ENCODE measurements at regions not wholly inside any gene's neighbourhood (a gene's known extent, or its start where the extent isn't known, plus 50 kb on each side); places are given as distances from the start of the nearest gene placed in this dataset.

DNA sequence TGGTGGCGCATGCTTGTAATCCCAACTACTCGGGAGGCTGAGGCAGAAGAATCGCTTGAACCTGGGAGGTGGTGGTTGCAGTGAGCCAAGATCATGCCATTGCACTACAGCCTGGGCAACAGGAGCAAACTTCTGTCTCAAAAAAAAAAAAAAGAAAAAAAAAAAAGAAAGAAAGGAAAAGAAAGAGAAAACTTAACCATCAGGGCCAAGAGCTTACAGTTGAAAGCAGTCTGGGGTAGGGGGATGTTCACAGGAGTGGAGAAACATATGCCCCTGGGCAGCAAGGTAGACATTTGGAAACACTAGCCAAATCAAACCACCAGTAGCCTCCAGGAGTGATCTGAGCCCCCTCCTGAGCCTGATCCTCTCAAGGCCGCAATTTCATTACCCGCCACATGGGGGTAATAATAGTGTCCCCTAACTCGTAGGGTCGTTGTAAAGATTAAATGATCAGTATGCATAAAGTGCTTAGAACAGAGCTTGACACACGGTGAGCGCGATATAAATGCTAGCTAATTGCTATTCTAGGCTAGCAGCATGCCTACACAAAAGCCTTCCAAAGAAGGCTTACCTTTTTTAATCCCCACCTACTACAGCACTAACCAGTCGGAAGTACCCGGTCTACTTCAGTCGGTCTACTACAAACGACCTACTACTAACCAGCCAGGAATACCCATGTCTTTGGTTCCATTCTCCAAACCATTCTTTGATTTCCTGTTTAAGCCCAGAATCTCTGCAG, 274.3 kb upstream of the NEBL start:
- no peak for DNase-seq (ENCODE audit: low read depth)
- Histone ChIP-seq H3K36me3 (ENCODE audit: control insufficient read depth, insufficient read depth, low read length) (peaks cover 4% of the 10 kb centered on the region), H3K4me3 (ENCODE audit: low read depth, low read length) (no peak overlapping the region), H3K27me3 (ENCODE audit: control insufficient read depth, insufficient read depth, low read length) (no peaks in the 10 kb centered on the region)
- no peak for FAIRE-seq
- TF ChIP-seq, protein P1, sequence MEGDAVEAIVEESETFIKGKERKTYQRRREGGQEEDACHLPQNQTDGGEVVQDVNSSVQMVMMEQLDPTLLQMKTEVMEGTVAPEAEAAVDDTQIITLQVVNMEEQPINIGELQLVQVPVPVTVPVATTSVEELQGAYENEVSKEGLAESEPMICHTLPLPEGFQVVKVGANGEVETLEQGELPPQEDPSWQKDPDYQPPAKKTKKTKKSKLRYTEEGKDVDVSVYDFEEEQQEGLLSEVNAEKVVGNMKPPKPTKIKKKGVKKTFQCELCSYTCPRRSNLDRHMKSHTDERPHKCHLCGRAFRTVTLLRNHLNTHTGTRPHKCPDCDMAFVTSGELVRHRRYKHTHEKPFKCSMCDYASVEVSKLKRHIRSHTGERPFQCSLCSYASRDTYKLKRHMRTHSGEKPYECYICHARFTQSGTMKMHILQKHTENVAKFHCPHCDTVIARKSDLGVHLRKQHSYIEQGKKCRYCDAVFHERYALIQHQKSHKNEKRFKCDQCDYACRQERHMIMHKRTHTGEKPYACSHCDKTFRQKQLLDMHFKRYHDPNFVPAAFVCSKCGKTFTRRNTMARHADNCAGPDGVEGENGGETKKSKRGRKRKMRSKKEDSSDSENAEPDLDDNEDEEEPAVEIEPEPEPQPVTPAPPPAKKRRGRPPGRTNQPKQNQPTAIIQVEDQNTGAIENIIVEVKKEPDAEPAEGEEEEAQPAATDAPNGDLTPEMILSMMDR (IDR thresholded peaks at IDR 0.05; ENCODE audit: insufficient read depth, low read length, severe bottlenecking): peak; percentile 24

DNA sequence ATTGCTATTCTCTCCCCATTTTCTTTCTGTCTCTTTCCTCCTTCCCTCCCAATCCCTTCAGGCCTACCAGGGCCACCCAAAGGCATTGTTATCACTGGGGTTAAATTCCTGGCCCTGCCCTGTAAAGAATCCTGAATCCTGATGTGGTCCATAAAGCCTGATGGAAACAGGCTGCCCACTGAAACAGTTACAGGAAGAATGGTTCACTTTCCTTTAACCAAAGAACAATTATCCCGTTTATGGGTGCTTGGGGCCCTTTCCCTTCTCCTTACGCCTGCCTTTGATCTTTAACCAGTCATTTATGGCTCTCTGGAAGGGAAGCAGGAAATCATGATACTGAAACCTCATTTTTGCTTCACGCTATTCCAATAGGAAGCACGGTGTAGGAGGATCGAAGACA, 273.1 kb upstream of the NEBL start:
- FAIRE-seq (no peak), DNase-seq (ENCODE audit: low read depth) (no peak)
- no peaks in the 10 kb centered on the region for H3K27me3 ChIP-seq (ENCODE audit: control insufficient read depth, insufficient read depth, low read length)
- H3K36me3 ChIP-seq (ENCODE audit: control insufficient read depth, insufficient read depth, low read length): peaks cover 4% of the 10 kb centered on the region
- no peak overlapping the region for H3K4me3 ChIP-seq (ENCODE audit: low read depth, low read length)
- TF ChIP-seq, protein P1 (IDR thresholded peaks at IDR 0.05; ENCODE audit: insufficient read depth, low read length, severe bottlenecking): no peak

DNA sequence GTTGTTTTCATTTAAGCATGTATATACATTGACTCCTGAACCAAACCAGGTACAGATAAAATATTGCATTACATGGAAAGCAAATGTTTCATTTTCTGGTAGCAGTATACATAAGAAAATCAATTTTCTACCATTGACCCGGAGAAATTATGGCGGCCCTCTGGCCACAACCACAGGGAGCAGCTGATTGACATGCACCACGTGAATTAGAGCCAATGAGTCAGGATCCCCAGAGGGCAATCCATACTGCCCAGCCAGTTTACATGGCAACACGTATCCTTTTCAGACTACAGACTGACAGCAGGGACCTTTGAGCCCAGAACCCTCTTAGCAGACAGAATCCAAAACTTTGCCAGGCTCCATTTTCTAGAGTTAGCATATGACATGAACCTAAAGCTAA, 272.2 kb upstream of the NEBL start:
- FAIRE-seq (no peak), DNase-seq (ENCODE audit: low read depth) (no peak)
- TF ChIP-seq, protein P1 (IDR thresholded peaks at IDR 0.05; ENCODE audit: insufficient read depth, low read length, severe bottlenecking): no peak
- H3K27me3 ChIP-seq (ENCODE audit: control insufficient read depth, insufficient read depth, low read length): no peaks in the 10 kb centered on the region
- peaks cover 4% of the 10 kb centered on the region for H3K36me3 ChIP-seq (ENCODE audit: control insufficient read depth, insufficient read depth, low read length)
- no peak overlapping the region for H3K4me3 ChIP-seq (ENCODE audit: low read depth, low read length)

DNA sequence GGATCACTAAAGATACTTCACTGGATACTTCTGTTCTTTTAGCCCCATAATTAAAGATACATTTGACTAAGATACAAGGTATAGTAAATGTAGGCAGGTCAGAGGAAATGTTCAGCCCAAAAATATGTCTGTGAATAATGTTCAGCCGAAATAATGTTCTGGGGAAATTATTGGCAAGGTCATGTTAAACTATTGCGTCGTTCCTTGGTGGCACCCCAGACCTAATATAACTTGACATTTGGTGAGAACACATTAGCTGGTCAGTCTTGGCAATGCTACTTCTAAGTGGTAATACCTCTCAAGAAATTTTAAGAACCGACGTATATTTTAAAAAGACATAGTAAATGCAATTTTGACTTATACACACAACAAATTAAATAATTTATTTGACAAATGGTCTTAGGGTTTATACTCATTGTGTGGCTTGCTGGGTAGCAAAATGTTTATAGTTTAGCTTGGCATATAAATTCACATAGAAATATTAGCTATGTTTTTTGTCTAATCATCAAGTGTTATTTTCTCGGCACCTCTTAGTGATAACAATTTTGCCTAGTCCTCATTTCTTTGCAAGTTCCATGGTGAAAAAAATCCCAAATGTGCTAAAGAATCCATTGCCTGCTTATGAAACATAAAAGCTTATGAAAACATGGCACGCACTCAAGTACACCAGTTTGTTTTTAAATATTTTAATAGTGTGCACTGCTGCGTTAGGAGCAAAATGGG, 270.3 kb upstream of the NEBL start:
- H3K27me3 ChIP-seq (ENCODE audit: control insufficient read depth, insufficient read depth, low read length): no peaks in the 10 kb centered on the region
- FAIRE-seq (no peak), DNase-seq (ENCODE audit: low read depth) (no peak)
- H3K4me3 ChIP-seq (ENCODE audit: low read depth, low read length): no peak overlapping the region
- TF ChIP-seq, protein P1 (IDR thresholded peaks at IDR 0.05; ENCODE audit: insufficient read depth, low read length, severe bottlenecking): no peak
- peaks cover 4% of the 10 kb centered on the region for H3K36me3 ChIP-seq (ENCODE audit: control insufficient read depth, insufficient read depth, low read length)

DNA sequence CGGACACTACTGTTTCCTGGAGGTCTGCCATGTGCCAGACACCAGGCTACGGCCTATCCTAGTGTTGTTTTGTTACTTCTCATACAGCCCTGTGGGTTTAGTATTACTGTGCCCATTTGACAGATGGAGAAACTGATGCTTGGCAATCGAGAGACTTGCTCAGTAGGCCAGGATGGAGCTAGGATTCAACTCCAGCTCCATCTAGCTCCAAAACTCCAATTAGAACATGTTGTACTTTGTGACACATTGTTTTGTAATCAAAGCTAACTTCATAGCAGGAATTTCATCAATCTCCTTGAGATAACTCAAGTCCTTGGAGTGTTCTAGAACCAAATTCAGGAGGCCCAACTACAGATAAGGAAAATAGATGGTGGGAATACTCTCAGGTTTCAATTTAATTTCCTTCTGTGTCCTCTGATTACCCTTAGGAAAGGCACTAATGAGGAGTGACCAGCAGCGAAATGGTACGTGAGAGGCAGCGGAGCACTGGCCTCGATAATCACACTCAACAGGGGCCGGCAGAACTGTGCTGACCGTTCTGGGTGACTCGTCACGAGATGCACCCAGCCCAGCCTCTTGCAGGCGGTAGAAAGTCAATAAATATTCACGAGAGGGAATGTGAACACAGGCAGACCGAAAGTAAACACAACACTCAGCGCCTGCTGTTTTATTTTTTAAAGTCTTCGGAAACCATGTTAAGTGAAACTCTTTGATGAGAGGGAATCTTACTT, 269.6 kb upstream of the NEBL start:
- TF ChIP-seq, protein P1 (IDR thresholded peaks at IDR 0.05; ENCODE audit: insufficient read depth, low read length, severe bottlenecking): no peak
- H3K4me3 ChIP-seq (ENCODE audit: low read depth, low read length): peak overlapping the region; percentile 8
- no peaks in the 10 kb centered on the region for H3K27me3 ChIP-seq (ENCODE audit: control insufficient read depth, insufficient read depth, low read length)
- FAIRE-seq: peak; percentile 23
- H3K36me3 ChIP-seq (ENCODE audit: control insufficient read depth, insufficient read depth, low read length): peaks cover 2% of the 10 kb centered on the region
- no peak for DNase-seq (ENCODE audit: low read depth)

Measured in bronchial epithelial cell (primary cell).